ENCODE measurements at regions not wholly inside any gene's neighbourhood (a gene's known extent, or its start where the extent isn't known, plus 50 kb on each side); places are given as distances from the start of the nearest gene placed in this dataset.

- Histone ChIP-seq H3K36me3 (ENCODE audit: insufficient read depth, low read length) (no peaks in the 10 kb centered on the region), H3K4me3 (ENCODE audit: low read depth, low read length, poor library complexity, severe bottlenecking) (no peak overlapping the region), H3K9ac (ENCODE audit: low read length) (no peak overlapping the region), H3K9me2 (ENCODE audit: low read depth, low read length) (no peaks in the 10 kb centered on the region), H3K4me2 (ENCODE audit: low read length) (no peak overlapping the region), H3F3A (ENCODE audit: insufficient read depth, low read length) (no peaks in the 10 kb centered on the region), H2AFZ (ENCODE audit: low read length) (peak overlapping the region; percentile 24; the same call in 1 of the 2 replicates), H3K27ac (ENCODE audit: low read depth, low read length, poor library complexity, severe bottlenecking) (no peak overlapping the region), H3K79me2 (ENCODE audit: insufficient read depth, low read length) (no peaks in the 10 kb centered on the region), H3K4me1 (ENCODE audit: insufficient read depth, low read length, severe bottlenecking) (peaks cover 16% of the 10 kb centered on the region), H3K9me3 (ENCODE audit: low read length) (no peaks in the 10 kb centered on the region), H3K27me3 (ENCODE audit: insufficient read depth, low read length) (no peaks in the 10 kb centered on the region), H4K20me1 (ENCODE audit: insufficient read depth, low read length) (no peaks in the 10 kb centered on the region)
- TF ChIP-seq CTCF (IDR thresholded peaks at IDR 0.05; ENCODE audit: low read length), result no peak
- no peak for TF ChIP-seq EZH2 (IDR thresholded peaks at IDR 0.05; ENCODE audit: borderline replicate concordance, low read length)
Observed at GRCh38 chr1:193593147-193593885, 406.9 kb upstream of the B3GALT2 start.

GRCh38 chr1:193592317-193592716, 405.9 kb upstream of the B3GALT2 start:
- no peaks in the 10 kb centered on the region for H3K9me3 ChIP-seq (ENCODE audit: low read length)
- H3K4me1 ChIP-seq (ENCODE audit: insufficient read depth, low read length, severe bottlenecking), result peaks cover 16% of the 10 kb centered on the region
- H3K36me3 ChIP-seq (ENCODE audit: insufficient read depth, low read length), result no peaks in the 10 kb centered on the region
- no peak overlapping the region for H3K4me3 ChIP-seq (ENCODE audit: low read depth, low read length, poor library complexity, severe bottlenecking)
- H4K20me1 ChIP-seq (ENCODE audit: insufficient read depth, low read length), result no peaks in the 10 kb centered on the region
- H3K27me3 ChIP-seq (ENCODE audit: insufficient read depth, low read length), result no peaks in the 10 kb centered on the region
- no peak overlapping the region for H3K9ac ChIP-seq (ENCODE audit: low read length)
- H3K9me2 ChIP-seq (ENCODE audit: low read depth, low read length), result no peaks in the 10 kb centered on the region
- H3F3A ChIP-seq (ENCODE audit: insufficient read depth, low read length), result no peaks in the 10 kb centered on the region
- TF ChIP-seq EZH2 (IDR thresholded peaks at IDR 0.05; ENCODE audit: borderline replicate concordance, low read length) (no peak), CTCF (IDR thresholded peaks at IDR 0.05; ENCODE audit: low read length) (no peak)
- no peaks in the 10 kb centered on the region for H3K79me2 ChIP-seq (ENCODE audit: insufficient read depth, low read length)
- H3K27ac ChIP-seq (ENCODE audit: low read depth, low read length, poor library complexity, severe bottlenecking), result no peak overlapping the region
- no peak overlapping the region for H2AFZ ChIP-seq (ENCODE audit: low read length)
- H3K4me2 ChIP-seq (ENCODE audit: low read length), result no peak overlapping the region

- H3K27ac ChIP-seq (ENCODE audit: low read depth, low read length, poor library complexity, severe bottlenecking), result no peak overlapping the region
- H2AFZ ChIP-seq (ENCODE audit: low read length), result peak overlapping the region; percentile 64; the same call in 1 of the 2 replicates
- H3F3A ChIP-seq (ENCODE audit: insufficient read depth, low read length), result no peaks in the 10 kb centered on the region
- no peaks in the 10 kb centered on the region for H4K20me1 ChIP-seq (ENCODE audit: insufficient read depth, low read length)
- H3K79me2 ChIP-seq (ENCODE audit: insufficient read depth, low read length), result no peaks in the 10 kb centered on the region
- H3K9me2 ChIP-seq (ENCODE audit: low read depth, low read length), result no peaks in the 10 kb centered on the region
- no peak overlapping the region for H3K9ac ChIP-seq (ENCODE audit: low read length)
- H3K4me2 ChIP-seq (ENCODE audit: low read length), result no peak overlapping the region
- H3K36me3 ChIP-seq (ENCODE audit: insufficient read depth, low read length), result no peaks in the 10 kb centered on the region
- no peak overlapping the region for H3K4me3 ChIP-seq (ENCODE audit: low read depth, low read length, poor library complexity, severe bottlenecking)
- no peak for TF ChIP-seq EZH2 (IDR thresholded peaks at IDR 0.05; ENCODE audit: borderline replicate concordance, low read length)
- TF ChIP-seq CTCF (IDR thresholded peaks at IDR 0.05; ENCODE audit: low read length), result no peak
- H3K9me3 ChIP-seq (ENCODE audit: low read length), result no peaks in the 10 kb centered on the region
- peaks cover 16% of the 10 kb centered on the region for H3K4me1 ChIP-seq (ENCODE audit: insufficient read depth, low read length, severe bottlenecking)
- no peaks in the 10 kb centered on the region for H3K27me3 ChIP-seq (ENCODE audit: insufficient read depth, low read length)
Observed at GRCh38 chr1:193590102-193590501, 403.7 kb upstream of the B3GALT2 start.
